NOMO-1 (cell line): ENCODE measurements at regions not wholly inside any gene's neighbourhood (a gene's known extent, or its start where the extent isn't known, plus 50 kb on each side); places are given as distances from the start of the nearest gene placed in this dataset.
"Not testable (repeated sequence)": the region's sequence is repeated elsewhere in the genome, so short reads cannot be mapped to it uniquely, and the experiment has no call there.

ENCODE experiments used
- DNase-seq, 2 experiments: peaks; one replicate each; lab custom pipeline; 2025; ENCODE audit not compliant: unreplicated experiment in 2 of 2; lab: John Stamatoyannopoulos, UW

DNA sequence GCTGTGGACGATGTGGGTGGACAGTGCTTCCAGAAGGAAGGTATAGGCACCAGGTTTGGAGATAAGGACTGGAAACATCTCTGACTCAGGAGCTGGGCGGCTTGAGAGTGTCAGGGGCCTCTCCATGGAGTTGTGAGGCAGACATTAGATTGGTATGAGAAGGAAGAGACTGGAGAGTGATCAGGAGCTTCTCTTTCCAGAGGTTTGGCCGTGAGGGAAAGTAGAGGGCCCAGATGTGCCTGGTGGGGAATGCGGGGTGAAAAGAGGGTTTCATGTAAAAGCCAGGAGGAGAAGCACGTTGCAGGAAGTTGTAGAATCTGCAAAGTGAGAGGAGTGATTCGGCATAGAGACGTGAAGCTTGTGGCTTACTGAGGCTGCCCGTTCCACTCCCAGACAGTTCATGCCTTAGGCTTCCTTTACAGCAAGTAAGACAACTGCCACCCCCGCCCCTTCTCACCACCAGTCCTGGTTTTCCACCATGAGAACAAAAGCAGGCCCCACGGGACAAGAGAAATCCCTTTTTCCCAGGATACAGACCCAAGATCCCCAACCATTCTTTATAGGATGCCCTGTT, 166.3 kb upstream of the HDAC4 start:
- peak in 1 of 2 experiments; percentile 1 for DNase-seq

- DNase-seq = no peak
Observed at GRCh38 chr2:239566162-239566994, 165.6 kb upstream of the HDAC4 start.

- DNase-seq = no peak
Observed at GRCh38 chr2:239564587-239564986, 163.8 kb upstream of the HDAC4 start.

DNA sequence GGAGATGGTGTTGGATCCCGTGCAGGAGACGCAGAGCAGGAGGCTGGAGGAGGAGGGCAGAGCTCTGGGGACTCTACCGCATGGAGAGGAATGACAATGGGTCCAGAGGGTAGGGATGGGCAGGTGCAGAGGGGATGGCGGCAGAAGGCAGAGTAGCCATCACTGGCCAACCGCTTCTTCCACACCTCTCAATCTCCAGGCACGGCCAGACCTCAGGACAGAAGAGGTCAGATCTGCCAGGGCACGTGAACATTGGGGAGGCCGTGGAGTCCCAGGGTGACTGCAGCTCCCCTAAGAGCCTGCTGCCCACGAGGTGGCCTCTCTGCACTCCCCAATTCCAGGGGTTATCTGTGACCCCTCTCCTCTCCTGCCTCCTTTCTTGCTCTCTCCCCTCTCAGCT, 162.7 kb upstream of the HDAC4 start:
- DNase-seq = no peak

DNA sequence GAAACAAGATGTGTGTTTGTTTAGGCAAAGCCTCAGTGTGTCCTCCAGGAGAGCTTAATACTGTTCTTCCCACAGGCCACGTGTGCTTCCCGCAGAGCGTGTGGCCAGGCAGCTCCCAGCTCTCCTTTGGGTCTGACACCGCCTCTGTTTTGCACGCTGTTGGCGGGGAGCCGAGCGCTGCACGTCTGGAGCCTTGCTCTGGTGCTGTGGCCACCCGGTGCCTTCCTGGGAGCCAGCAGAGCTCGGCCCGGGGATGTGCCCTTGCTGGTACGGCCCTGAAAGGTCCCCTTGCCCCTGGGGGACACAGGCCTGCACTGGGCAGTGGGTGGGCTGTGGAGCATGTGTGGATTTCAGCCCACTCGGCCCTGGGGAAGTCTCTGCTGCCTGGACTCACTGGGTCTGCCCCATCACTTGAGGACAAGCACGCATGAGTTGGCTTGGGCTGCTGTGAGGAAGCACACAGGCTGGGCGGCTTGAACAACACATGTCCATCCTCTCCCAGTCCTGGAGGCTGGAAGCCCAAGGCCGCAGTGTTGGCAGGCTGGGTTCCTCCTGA, 160.7 kb upstream of the HDAC4 start:
- DNase-seq = no peak

GRCh38 chr2:239559417-239560261, 158.8 kb upstream of the HDAC4 start:
- DNase-seq = no peak

DNA sequence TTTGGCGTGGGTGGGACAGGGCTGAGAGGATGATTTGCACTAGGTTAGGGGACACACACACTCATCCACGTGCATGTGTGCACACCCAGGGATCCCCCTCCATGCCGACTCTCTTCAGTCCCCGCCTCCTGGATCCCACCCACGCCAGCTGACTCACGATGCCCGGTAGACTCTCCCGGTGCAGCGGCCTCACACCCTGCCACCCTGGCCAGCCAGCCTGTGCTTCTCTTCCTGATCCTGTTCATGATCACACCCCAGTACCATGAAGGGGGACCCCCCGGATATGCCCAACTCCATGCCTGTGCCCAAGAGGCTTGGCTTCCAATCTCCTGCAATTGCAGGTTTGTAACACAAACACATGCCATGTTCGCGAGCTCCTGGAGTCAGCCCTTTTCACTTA, 157.8 kb upstream of the HDAC4 start:
- no peak for DNase-seq

GRCh38 chr2:239557516-239557915, 156.7 kb upstream of the HDAC4 start:
- DNase-seq = no peak

- peak; percentile 34 to 40 for DNase-seq
Observed at GRCh38 chr2:239555571-239555905, 154.7 kb upstream of the HDAC4 start.

GRCh38 chr2:239554766-239555570, 154.1 kb upstream of the HDAC4 start:
- no peak for DNase-seq

- DNase-seq = no peak
Observed at GRCh38 chr2:239553376-239554000, 152.7 kb upstream of the HDAC4 start.

DNA sequence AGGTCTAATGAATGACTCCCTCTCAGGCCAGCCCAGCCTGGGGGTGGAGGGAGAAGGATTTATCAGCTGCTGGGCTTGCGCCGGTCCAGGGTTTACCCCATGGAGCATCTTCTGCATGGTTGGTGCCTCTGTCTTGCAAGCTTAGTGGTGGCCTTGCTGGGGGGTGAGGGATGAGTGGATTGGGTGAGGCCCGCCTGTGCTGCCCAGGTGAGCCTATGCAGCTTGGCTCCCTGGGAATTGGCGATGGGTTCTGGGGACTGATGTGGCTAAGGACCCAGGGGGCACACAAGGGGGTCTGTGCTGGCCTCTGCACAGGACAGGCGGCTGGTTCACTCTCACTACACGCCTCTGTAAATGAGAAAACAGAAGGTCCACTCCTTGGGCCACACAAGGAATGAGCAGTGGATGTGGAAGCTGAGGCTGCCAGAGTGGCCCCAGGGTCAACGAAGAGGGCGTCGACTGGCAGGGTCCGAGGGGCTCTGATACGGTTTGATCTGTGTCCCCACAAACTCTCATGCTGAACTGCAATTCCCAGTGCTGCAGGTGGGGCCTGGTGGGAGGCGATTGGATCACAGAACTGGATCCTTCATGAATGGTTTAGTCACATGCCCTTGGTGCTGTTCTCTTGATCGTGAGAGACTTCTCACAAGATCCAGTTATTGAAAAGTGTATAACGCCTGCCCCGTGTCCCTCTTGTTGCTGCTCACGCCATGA, 151.6 kb upstream of the HDAC4 start:
- DNase-seq = no peak

- no peak for DNase-seq
Observed at GRCh38 chr2:239551206-239551605, 150.4 kb upstream of the HDAC4 start.

- DNase-seq = no peak
Observed at GRCh38 chr2:239550357-239550756, 149.5 kb upstream of the HDAC4 start.

DNA sequence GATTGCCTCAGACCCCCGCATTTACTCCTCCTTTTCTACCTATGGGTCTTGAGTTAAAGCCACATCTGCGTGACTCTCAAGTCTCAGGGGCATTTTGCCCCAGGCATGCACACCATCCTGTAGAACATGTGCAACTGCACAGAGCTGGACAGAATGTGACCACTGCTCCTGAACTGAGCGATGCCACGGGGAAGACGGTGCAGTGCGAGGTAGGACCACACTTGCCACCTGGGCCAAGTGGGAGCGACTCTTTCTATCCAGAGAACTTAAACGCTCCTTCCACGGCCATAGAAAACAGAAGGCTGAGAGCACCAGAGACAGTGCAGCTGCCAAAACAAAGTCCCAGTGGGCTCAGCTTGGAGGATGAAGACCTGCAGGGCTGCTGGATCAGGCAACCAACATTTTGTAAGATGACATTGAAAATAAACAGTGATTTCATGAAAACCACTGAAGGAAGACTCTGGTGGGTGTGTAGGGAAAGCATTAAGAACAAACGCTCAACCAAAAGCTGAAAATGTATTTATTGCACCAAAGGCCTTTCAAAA, 149.0 kb upstream of the HDAC4 start:
- no peak for DNase-seq

DNA sequence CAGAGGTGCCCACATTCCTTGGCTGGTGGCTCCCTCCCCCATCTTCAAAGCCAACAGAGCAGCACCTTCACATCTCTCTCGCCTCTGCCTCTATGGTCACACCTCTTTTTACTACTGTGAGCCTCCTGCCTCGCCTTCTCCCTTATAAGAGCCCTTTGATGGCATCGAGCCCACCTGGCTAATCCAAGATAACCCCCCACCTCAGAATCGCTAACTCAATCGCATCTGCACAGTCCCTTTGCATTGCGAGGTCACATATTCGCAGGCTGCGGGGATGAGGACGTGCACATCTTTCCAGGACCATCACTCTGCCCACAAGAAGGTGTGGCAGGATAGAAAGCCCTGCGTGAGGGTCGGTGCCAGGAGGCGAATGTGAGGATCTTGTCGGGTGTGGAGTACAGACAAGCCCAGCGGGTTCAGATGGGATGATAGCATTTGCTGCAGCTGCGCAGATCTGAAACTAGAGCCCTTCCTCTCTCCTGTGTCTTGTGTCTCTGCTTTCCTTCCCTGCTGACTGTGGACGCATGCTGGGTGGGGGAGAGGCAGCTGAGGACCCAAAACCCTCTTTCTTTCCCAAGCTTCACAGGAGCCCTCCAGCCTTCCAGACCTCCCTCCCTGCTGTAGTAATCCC, 148.3 kb upstream of the HDAC4 start:
- no peak for DNase-seq

GRCh38 chr2:239548451-239548871, 147.6 kb upstream of the HDAC4 start:
- DNase-seq = no peak

DNA sequence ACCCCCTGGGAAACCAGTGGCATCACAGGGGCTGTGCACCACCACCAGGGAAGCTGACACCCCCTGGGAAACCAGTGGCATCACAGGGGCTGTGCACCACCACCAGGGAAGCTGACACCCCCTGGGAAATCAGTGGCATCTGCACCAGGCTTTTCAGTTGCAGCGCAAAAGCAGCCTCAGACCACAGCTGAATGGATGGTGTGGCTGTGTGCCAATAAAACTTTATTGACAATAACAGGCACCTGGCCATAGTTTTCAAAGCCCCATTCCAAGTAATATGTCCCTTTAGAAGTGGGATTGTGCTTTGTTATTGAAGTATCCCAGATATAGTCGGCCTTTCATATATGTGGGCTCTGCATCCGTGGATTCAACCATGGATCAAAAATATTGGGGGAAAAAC, 146.3 kb upstream of the HDAC4 start:
- not testable (repeated sequence) for DNase-seq

GRCh38 chr2:239546541-239546940, 145.7 kb upstream of the HDAC4 start:
- no peak for DNase-seq
